ENCODE measurements at regions not wholly inside any gene's neighbourhood (a gene's known extent, or its start where the extent isn't known, plus 50 kb on each side); places are given as distances from the start of the nearest gene placed in this dataset.

DNA sequence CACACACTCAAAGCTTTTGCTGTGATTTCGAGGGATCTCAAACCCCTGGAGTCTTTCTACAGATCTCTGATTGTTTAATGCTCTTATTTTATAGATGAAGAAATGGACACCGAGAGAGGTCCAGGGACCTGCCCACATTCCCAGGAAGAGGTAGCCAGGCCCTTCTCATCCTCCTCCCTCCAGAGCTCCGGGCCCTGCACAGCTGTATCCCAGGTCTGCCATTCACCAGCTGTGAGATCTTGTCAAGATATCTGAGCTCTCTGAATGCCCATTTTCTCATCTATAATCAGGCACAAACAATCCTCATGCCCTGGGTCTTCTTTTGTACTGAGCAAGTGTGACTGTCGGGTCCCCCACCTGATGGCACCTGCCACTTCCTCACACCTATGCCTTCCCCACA, 98.2 kb upstream of the ALX4 start:
- TF ChIP-seq, protein P1, sequence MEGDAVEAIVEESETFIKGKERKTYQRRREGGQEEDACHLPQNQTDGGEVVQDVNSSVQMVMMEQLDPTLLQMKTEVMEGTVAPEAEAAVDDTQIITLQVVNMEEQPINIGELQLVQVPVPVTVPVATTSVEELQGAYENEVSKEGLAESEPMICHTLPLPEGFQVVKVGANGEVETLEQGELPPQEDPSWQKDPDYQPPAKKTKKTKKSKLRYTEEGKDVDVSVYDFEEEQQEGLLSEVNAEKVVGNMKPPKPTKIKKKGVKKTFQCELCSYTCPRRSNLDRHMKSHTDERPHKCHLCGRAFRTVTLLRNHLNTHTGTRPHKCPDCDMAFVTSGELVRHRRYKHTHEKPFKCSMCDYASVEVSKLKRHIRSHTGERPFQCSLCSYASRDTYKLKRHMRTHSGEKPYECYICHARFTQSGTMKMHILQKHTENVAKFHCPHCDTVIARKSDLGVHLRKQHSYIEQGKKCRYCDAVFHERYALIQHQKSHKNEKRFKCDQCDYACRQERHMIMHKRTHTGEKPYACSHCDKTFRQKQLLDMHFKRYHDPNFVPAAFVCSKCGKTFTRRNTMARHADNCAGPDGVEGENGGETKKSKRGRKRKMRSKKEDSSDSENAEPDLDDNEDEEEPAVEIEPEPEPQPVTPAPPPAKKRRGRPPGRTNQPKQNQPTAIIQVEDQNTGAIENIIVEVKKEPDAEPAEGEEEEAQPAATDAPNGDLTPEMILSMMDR (IDR thresholded peaks at IDR 0.05), result no peak
- TF ChIP-seq POLR2A (IDR thresholded peaks at IDR 0.05), result no peak
